ENCODE measurements at regions not wholly inside any gene's neighbourhood (a gene's known extent, or its start where the extent isn't known, plus 50 kb on each side); places are given as distances from the start of the nearest gene placed in this dataset.

DNA sequence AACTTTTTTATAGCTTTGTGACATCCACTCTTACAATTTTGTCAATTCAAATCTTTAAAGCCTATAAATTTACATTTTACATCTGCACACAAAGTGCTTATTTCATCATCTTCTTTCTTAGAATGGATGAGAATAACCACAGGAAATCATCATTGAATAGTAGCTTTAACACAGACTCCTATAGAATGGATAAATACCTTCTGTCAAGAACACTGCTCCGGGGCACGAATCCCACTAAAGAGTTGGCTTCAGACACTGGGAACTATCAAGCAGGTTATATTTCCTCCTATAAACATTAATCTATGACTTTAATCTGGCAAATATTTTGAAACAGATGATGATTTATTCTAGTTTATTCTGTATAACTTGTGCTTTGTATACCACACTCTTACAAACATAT is 269.7 kb upstream of the TPK1 start:
- TF ChIP-seq, protein P1, sequence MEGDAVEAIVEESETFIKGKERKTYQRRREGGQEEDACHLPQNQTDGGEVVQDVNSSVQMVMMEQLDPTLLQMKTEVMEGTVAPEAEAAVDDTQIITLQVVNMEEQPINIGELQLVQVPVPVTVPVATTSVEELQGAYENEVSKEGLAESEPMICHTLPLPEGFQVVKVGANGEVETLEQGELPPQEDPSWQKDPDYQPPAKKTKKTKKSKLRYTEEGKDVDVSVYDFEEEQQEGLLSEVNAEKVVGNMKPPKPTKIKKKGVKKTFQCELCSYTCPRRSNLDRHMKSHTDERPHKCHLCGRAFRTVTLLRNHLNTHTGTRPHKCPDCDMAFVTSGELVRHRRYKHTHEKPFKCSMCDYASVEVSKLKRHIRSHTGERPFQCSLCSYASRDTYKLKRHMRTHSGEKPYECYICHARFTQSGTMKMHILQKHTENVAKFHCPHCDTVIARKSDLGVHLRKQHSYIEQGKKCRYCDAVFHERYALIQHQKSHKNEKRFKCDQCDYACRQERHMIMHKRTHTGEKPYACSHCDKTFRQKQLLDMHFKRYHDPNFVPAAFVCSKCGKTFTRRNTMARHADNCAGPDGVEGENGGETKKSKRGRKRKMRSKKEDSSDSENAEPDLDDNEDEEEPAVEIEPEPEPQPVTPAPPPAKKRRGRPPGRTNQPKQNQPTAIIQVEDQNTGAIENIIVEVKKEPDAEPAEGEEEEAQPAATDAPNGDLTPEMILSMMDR (IDR thresholded peaks at IDR 0.05; ENCODE audit: poor library complexity, severe bottlenecking): no peak
- TF ChIP-seq POLR2AphosphoS5 (IDR thresholded peaks at IDR 0.05) (no peak), TAF1 (IDR thresholded peaks at IDR 0.05; ENCODE audit: low read depth) (no peak), EZH2 (IDR thresholded peaks at IDR 0.05; ENCODE audit: borderline replicate concordance, insufficient read depth, low read length, poor library complexity, severe bottlenecking) (no peak)

Measured in neural cell (in vitro differentiated cells).